NAMALWA (cell line): ENCODE measurements at regions not wholly inside any gene's neighbourhood (a gene's known extent, or its start where the extent isn't known, plus 50 kb on each side); places are given as distances from the start of the nearest gene placed in this dataset.
"Not testable (repeated sequence)": the region's sequence is repeated elsewhere in the genome, so short reads cannot be mapped to it uniquely, and the experiment has no call there.

Source experiments
- DNase-seq: peaks from one replicate; pipeline ENCODE4 v3.0.0-alpha.2; 2015; ENCODE audit warnings: low spot score

DNA sequence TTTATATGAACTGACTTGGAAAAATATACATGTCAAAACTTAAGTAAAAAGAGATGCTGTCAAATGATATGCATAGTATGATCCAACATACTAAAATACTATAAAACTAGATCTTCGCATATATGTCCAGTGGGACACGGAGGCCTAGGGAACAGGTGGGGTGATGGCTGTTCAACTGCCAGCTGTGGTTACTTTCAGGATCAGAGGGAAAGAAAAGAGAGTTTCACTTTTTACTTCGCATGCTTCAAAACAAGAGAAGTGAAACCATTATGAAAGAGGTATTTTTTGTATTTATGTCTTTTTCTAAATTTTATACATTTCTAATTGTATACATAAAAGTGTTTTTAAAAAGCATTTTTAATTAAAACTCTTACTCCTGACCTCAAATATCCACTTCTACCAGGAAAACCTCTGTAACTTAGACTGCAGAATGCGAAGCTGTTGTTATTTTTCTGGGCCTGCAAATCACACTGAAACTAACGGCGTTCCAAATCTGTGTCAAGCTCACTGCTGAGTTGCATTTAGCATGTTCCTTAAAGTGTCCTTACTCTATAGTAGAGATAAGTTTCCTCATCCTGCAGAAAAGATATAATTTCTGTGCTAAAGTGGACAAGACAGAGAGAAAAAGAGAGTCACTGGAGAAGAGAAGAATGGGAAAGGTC, 97.8 kb upstream of the SLC35G4 start:
- peak; percentile 35 for DNase-seq

DNA sequence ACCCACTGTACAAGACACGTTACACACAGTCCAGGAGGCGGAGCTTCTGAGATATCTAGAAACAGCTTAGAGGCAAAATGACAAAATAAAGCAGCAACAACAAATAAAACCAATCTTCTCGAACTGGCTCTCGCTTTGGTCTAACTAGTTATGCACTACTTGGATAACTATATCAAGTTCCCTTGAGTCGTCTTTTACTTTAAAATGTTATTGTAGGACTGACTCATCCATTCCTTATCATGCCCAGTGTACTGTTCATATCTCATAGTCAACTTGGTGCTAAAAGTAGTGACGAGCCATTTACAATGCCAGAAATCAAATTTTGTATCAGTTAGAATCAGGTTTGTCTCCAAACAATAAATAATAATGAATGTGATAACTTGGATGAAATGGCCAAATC, 102.5 kb upstream of the SLC35G4 start:
- no peak for DNase-seq

- DNase-seq = no peak
These were observed 103.4 kb upstream of the SLC35G4 start for GRCh38 chr18:11505993-11506392.

DNA sequence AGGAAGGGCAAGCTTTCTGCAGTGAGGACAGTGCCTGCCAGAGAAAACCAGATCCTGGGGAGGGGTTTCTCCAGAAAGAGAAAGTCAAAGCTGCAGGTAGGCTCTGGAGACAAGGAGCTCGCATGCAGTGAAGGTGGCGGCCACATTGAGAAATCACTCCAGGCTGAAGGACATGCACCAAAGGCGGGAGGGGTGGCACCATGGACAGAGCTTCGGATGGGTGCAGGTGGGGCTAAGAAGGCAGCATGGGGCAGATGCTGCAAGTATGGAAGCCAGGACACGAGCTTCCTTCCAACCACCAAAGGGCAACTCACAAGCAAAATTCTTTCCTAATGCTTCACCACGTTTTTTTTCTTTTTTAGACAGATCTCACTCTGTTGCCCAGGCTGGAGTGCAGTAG, 104.4 kb upstream of the SLC35G4 start:
- DNase-seq = no peak

DNA sequence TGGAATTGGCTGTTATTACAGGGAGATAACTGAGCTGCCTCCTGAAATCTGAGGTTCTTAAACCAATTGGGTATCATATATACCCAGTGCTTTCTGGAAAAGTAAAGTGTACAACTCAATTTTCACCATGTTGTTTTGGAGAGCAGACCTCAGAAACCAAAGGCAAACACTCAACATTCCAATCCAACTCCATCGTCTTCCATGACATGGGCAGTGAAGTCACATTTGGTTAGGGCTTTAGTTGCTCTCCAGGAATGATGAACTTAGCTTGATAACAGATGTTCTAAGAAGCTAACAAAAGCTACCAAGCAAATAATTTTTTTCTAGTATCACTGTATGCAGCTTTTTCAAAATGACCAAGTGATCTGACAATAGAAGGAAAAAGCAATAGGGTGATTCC, 107.0 kb upstream of the SLC35G4 start:
- no peak for DNase-seq

GRCh38 chr18:11501352-11501751, 108.0 kb upstream of the SLC35G4 start:
- no peak for DNase-seq

GRCh38 chr18:11500153-11501122, 109.0 kb upstream of the SLC35G4 start:
- DNase-seq = no peak

- no peak for DNase-seq
These were observed 110.6 kb upstream of the SLC35G4 start for GRCh38 chr18:11498821-11499220.

GRCh38 chr18:11497585-11497984, 111.8 kb upstream of the SLC35G4 start:
- DNase-seq = no peak

DNA sequence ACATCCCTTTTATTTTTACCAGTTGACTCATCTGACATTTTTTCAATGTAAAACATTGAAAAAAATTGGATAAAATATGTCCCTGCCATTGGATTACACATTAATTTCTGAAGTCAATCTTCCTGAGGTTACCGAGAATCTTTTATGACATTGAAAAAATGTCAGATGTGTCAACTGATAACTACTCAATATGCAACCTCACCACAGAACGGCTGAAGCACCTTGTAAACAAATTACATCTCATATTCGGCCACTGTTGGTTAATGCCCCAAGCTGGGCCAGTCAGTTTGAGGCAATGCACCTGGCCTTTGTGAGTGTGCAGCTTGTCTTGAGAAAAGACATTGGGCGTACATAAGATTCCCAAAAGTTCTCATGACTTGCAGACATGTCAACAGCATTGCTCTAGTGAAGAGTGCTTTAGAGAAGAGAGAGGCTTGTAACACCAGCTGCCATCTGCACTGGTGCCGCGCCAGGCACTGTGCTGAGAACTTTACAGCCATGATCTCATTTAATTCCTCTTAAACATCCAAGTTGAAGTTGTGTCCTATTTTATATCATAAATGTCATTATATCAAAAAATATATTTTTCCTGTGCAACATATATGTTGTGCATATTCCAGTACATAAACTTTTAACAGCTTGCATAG, 112.7 kb upstream of the SLC35G4 start:
- DNase-seq = no peak

DNA sequence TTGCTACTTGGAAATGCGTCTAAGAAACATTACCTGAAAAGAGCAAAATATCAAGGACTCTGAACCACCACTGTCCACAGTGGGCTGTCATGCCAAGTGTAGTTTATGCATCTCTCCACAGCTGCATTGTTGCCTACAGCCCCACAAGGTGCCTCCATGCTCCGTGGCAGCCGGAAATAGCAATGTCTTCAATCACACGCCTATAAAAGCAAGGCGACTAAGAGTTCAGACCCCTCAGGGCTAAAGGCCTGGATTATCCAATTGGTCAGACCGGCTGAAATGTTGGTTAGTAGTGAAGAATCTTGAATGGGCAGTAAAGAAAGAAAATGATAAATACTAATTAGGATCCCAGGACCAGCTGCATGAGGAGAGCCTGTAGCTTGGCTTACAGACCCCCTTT, 114.0 kb upstream of the SLC35G4 start:
- no peak for DNase-seq

DNA sequence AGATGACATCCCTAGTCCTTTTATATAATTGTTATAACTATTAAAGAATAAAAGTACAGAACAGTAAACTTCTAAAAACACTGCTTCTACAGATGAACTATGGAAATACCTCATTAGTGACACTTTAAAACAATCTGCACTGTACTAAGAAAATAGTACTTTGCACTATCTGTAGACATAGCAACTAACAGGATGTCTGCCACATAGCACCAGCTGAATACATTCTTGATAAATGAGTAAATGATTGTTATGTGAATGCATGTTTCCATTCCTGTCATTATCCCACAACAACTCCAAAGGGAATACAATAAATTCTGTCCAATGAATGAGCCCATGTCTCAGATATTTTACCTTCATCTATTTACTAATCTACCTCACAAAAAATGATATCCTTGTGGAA, 115.3 kb upstream of the SLC35G4 start:
- no peak for DNase-seq

DNA sequence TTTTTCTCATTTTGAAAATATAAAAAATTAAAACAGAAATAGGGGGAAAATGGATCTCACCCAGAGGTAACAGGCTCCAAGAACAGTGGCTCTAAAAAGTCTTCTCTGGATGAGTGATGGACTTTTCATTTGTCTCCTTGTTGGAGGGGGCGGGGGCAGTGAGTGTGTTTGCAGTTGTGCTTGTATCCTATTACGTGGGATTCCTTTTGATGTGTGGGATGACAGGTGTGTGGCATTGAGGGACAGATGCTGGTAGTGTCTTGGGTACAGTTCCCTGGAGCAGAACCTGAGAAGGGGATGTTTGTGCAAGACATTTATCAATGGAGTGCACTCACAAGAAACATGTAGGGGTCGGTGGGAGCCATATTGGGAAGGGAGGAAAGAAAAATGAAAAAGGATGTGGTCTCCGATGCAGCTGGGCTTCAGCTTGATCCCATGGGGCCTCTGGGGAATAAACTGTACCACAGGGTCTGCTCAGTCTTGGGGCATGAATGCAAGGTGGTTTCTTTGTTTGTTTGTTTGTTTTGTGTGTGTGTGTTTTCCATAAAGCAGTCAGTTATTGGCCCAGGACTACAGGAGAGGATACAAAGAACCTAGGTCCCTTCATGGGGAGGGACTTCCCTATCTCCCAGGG, 120.0 kb upstream of the SLC35G4 start:
- no peak for DNase-seq

DNA sequence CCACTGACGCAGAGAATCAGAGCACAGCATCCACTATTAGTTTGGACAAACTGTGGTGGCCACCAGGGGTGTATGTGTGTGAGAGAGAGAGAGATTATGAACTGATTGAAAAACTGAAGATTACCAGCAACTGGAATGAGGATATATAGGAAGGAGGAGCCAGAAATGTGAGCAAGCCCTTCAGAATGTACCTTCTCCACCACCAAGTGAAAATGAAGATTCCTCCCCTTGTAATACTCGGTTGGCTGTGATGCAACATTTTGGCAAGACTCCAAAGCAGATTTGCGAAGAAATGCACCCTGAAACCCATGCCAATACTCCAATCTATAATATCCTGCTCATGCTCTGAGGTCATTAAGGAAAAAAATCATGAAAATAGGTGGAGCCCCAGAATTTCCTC, 121.2 kb upstream of the SLC35G4 start:
- DNase-seq = no peak

GRCh38 chr18:11487390-11487789, 122.0 kb upstream of the SLC35G4 start:
- DNase-seq = no peak

- DNase-seq = no peak
These were observed 127.1 kb upstream of the SLC35G4 start for GRCh38 chr18:11482271-11482670.

DNA sequence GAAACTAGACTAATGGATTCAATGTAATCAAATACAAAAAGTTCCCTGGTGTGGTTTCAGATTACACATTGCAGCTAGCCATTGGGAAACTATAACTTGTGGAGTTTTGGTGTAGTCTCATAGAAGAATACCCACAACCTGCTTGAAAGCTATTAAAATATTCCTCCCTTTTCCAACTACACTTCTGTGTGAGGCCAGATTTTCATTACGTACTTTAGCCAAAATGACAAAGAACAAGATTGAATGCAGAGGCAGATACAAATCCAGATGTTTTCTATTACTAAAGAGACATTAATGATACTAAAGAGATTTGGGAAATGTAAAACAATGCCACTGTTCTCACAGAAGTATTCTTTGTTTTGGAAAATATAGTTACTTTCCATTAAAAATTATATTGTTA, 128.7 kb upstream of the SLC35G4 start:
- no peak for DNase-seq

DNA sequence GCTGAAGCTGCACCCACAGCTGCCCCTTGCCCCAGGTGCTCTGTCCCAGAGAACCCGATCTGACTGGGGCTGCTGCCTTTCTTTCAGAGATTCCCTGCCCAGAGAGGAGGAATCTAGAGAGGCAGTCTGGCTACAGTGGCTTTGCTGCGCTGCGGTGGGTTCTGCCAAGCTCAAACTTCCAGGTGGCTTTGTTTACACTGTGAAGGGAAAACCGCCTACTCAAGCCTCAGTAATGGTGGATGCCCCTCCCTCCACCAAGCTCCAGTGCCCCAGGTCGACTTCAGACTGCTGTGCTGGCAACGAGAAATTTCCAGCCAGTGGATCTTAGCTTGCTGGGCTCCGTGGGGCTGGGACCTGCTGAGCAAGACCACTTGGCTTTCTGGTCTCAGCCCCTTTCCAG, 130.4 kb upstream of the SLC35G4 start:
- DNase-seq = not testable (repeated sequence)

- no peak for DNase-seq
These were observed 138.5 kb upstream of the SLC35G4 start for GRCh38 chr18:11470941-11471340.

GRCh38 chr18:11468617-11469016, 140.8 kb upstream of the SLC35G4 start:
- DNase-seq = no peak

DNA sequence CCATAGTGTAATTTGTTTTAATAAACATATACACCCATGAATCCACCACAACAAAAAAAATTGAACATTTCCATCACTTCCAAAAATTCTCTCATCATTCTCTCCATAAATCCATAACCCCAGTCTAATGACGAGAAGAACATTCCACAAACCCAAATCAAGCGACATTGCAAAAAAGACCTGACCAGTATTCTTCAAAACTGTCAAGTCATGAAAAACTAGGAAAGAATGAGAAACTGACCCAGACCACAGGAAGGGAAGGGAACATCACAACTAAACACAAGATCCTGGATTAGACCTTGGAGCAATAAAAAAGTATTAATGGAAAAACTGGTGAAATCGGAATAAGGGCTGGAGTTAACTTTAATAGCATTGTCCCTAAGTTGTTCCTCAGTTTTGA, 141.3 kb upstream of the SLC35G4 start:
- DNase-seq = no peak

DNA sequence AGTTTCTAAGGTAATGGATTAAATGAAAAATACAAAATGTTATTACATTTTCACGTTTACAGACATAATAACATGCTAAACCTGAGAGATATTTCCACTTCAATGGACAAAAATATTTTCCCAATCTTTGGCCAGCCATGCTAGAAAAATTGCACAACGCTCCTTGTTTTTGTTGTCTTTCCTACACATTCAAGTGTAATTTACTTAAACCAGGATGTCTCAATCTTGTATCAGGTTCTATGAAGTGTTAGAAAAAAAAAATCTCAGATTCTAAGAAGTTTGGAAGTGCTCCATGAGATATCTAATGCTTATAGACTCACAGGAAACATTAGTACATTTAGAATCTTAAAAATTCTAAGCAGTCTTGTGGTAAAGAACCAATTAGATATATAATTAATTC, 141.8 kb upstream of the SLC35G4 start:
- DNase-seq = no peak

DNA sequence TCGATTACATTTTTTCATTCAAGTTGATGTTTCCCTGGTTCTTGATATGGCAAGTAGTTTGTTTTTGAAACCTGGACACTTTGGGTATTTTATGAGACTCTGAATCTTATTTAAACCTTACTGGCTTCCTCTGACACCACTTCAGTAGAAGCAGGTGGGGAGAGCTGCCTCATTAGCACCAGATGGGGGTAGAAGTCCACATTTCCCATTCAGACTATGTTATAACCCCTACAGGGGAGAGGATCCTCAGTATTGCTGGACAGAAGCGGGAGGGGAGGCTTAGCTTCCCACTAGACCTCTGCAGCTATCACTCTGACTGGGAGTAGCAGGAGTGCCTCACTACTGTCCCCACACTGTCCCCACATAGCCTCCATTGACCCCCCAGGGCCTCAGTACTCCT, 145.3 kb upstream of the SLC35G4 start:
- no peak for DNase-seq
